Stimulated activated CD8-positive, alpha-beta memory T cell treated with anti-CD3 and anti-CD28 coated beads, Interleukin-7, amount 100 ng/mL, for 24 hours (primary cell): ENCODE measurements at regions not wholly inside any gene's neighbourhood (a gene's known extent, or its start where the extent isn't known, plus 50 kb on each side); places are given as distances from the start of the nearest gene placed in this dataset.

Source experiments
- DNase-seq: peaks from one replicate; pipeline ENCODE4 v3.0.0-alpha.2; 2020; ENCODE audit warnings: low read depth

- no peak for DNase-seq
These were observed 286.7 kb upstream of the TENM3 start for GRCh38 chr4:181956512-181956911.

- DNase-seq: no peak
These were observed 286.1 kb upstream of the TENM3 start for GRCh38 chr4:181957088-181957487.

GRCh38 chr4:181958446-181958845 is 284.8 kb upstream of the TENM3 start:
- DNase-seq: no peak

- DNase-seq: no peak
These were observed 284.1 kb upstream of the TENM3 start for GRCh38 chr4:181959121-181959520.

- no peak for DNase-seq
These were observed 282.8 kb upstream of the TENM3 start for GRCh38 chr4:181960384-181960783.

GRCh38 chr4:181962321-181962720 is 280.9 kb upstream of the TENM3 start:
- no peak for DNase-seq

GRCh38 chr4:181964731-181965130 is 278.5 kb upstream of the TENM3 start:
- DNase-seq: no peak

GRCh38 chr4:181966104-181966551 is 277.1 kb upstream of the TENM3 start:
- DNase-seq: no peak

GRCh38 chr4:181967401-181967800 is 275.8 kb upstream of the TENM3 start:
- no peak for DNase-seq

- no peak for DNase-seq
These were observed 274.8 kb upstream of the TENM3 start for GRCh38 chr4:181968371-181968770.

- no peak for DNase-seq
These were observed 274.1 kb upstream of the TENM3 start for GRCh38 chr4:181969151-181969550.

- no peak for DNase-seq
These were observed 272.8 kb upstream of the TENM3 start for GRCh38 chr4:181970366-181970765.

- DNase-seq: no peak
These were observed 271.8 kb upstream of the TENM3 start for GRCh38 chr4:181971411-181971810.

GRCh38 chr4:181971973-181972372 is 271.2 kb upstream of the TENM3 start:
- no peak for DNase-seq

GRCh38 chr4:181976764-181977163 is 266.4 kb upstream of the TENM3 start:
- no peak for DNase-seq

- no peak for DNase-seq
These were observed 260.8 kb upstream of the TENM3 start for GRCh38 chr4:181982437-181982836.

- no peak for DNase-seq
These were observed 260.3 kb upstream of the TENM3 start for GRCh38 chr4:181982856-181983255.

- DNase-seq: no peak
These were observed 255.8 kb upstream of the TENM3 start for GRCh38 chr4:181987392-181987791.

GRCh38 chr4:181989071-181989470 is 254.1 kb upstream of the TENM3 start:
- no peak for DNase-seq

- DNase-seq: no peak
These were observed 251.7 kb upstream of the TENM3 start for GRCh38 chr4:181991369-181992108.

- no peak for DNase-seq
These were observed 244.6 kb upstream of the TENM3 start for GRCh38 chr4:181998398-181999295.

- DNase-seq: no peak
These were observed 243.1 kb upstream of the TENM3 start for GRCh38 chr4:182000077-182000476.

GRCh38 chr4:182010876-182011275 is 232.3 kb upstream of the TENM3 start:
- no peak for DNase-seq
